ENCODE measurements at regions not wholly inside any gene's neighbourhood (a gene's known extent, or its start where the extent isn't known, plus 50 kb on each side); places are given as distances from the start of the nearest gene placed in this dataset.
"Not testable (repeated sequence)": the region's sequence is repeated elsewhere in the genome, so short reads cannot be mapped to it uniquely, and the experiment has no call there.

- Mint-ChIP-seq H3K27ac (no peak overlapping the region), H3K9me3 (peaks cover 1% of the 10 kb centered on the region), H3K36me3 (no peaks in the 10 kb centered on the region), H3K4me3 (no peak overlapping the region), H3K27me3 (ENCODE audit: low read depth) (peaks cover 16% of the 10 kb centered on the region), H3K4me1 (no peaks in the 10 kb centered on the region)
- TF ChIP-seq CTCF (IDR thresholded peaks at IDR 0.05; ENCODE audit: unreplicated experiment): no peak
- DNase-seq (ENCODE audit: low spot score in 2 of 2, unreplicated experiment in 2 of 2): no peak
These were observed 157.8 kb upstream of the ATP10B start for GRCh38 chr5:161009817-161010216.

- H3K4me1 Mint-ChIP-seq: no peaks in the 10 kb centered on the region
- H3K27ac Mint-ChIP-seq: no peak overlapping the region
- no peak for DNase-seq (ENCODE audit: low spot score in 2 of 2, unreplicated experiment in 2 of 2)
- H3K36me3 Mint-ChIP-seq: no peaks in the 10 kb centered on the region
- no peak for TF ChIP-seq CTCF (IDR thresholded peaks at IDR 0.05; ENCODE audit: unreplicated experiment)
- no peak overlapping the region for H3K4me3 Mint-ChIP-seq
- H3K9me3 Mint-ChIP-seq: peaks cover 5% of the 10 kb centered on the region
- peaks cover 16% of the 10 kb centered on the region for H3K27me3 Mint-ChIP-seq (ENCODE audit: low read depth)
These were observed 157.2 kb upstream of the ATP10B start for GRCh38 chr5:161009194-161009593.

- Mint-ChIP-seq H3K9me3 (peaks cover 13% of the 10 kb centered on the region), H3K36me3 (peaks cover 3% of the 10 kb centered on the region), H3K4me1 (no peaks in the 10 kb centered on the region), H3K27ac (no peak overlapping the region), H3K4me3 (no peak overlapping the region), H3K27me3 (ENCODE audit: low read depth) (peaks cover 16% of the 10 kb centered on the region)
- no peak for DNase-seq (ENCODE audit: low spot score in 2 of 2, unreplicated experiment in 2 of 2)
- no peak for TF ChIP-seq CTCF (IDR thresholded peaks at IDR 0.05; ENCODE audit: unreplicated experiment)
These were observed 155.9 kb upstream of the ATP10B start for GRCh38 chr5:161007879-161008278.

- peaks cover 3% of the 10 kb centered on the region for H3K36me3 Mint-ChIP-seq
- no peak for TF ChIP-seq CTCF (IDR thresholded peaks at IDR 0.05; ENCODE audit: unreplicated experiment)
- H3K4me3 Mint-ChIP-seq: no peak overlapping the region
- no peak overlapping the region for H3K27ac Mint-ChIP-seq
- no peaks in the 10 kb centered on the region for H3K27me3 Mint-ChIP-seq (ENCODE audit: low read depth)
- DNase-seq (ENCODE audit: low spot score in 2 of 2, unreplicated experiment in 2 of 2): no peak
- peaks cover 22% of the 10 kb centered on the region for H3K9me3 Mint-ChIP-seq
- no peaks in the 10 kb centered on the region for H3K4me1 Mint-ChIP-seq
These were observed 150.6 kb upstream of the ATP10B start for GRCh38 chr5:161002571-161003074.

- H3K36me3 Mint-ChIP-seq: peaks cover 3% of the 10 kb centered on the region
These were observed 149.6 kb upstream of the ATP10B start for GRCh38 chr5:161001604-161002003.

GRCh38 chr5:161001142-161001541 lies 149.1 kb upstream of the ATP10B start:
- H3K4me1 Mint-ChIP-seq; H3K4me3 Mint-ChIP-seq; H3K36me3 Mint-ChIP-seq; H3K27me3 Mint-ChIP-seq (ENCODE audit: low read depth); H3K27ac Mint-ChIP-seq; DNase-seq (ENCODE audit: low spot score in 2 of 2, unreplicated experiment in 2 of 2): not testable (repeated sequence)
- H3K9me3 Mint-ChIP-seq: peaks cover 27% of the 10 kb centered on the region

More at GRCh38 chr5:161001604-161002003, 149.6 kb upstream of the ATP10B start:
- Mint-ChIP-seq H3K4me1 (no peaks in the 10 kb centered on the region), H3K27me3 (ENCODE audit: low read depth) (no peaks in the 10 kb centered on the region), H3K27ac (no peak overlapping the region), H3K9me3 (peaks cover 27% of the 10 kb centered on the region), H3K4me3 (no peak overlapping the region)
- TF ChIP-seq CTCF (IDR thresholded peaks at IDR 0.05; ENCODE audit: unreplicated experiment): no peak
- no peak for DNase-seq (ENCODE audit: low spot score in 2 of 2, unreplicated experiment in 2 of 2)

All from mesothelial cell of epicardium (in vitro differentiated cells).